Dermis microvascular lymphatic vessel endothelial cell (primary cell): ENCODE measurements at regions not wholly inside any gene's neighbourhood (a gene's known extent, or its start where the extent isn't known, plus 50 kb on each side); places are given as distances from the start of the nearest gene placed in this dataset.
"Not testable (repeated sequence)": the region's sequence is repeated elsewhere in the genome, so short reads cannot be mapped to it uniquely, and the experiment has no call there.

Experiments
- DNase-seq, 2 donors: peaks; one replicate each; pipeline versions ENCODE4 v3.0.0 to v3.0.0-alpha.2; 2010; ENCODE audit warnings: low read depth in 2 of 2

- DNase-seq = peak; percentile 53 to 99
Observed at GRCh38 chr9:110015759-110016158, 192.2 kb downstream of the C9orf152 start.

DNA sequence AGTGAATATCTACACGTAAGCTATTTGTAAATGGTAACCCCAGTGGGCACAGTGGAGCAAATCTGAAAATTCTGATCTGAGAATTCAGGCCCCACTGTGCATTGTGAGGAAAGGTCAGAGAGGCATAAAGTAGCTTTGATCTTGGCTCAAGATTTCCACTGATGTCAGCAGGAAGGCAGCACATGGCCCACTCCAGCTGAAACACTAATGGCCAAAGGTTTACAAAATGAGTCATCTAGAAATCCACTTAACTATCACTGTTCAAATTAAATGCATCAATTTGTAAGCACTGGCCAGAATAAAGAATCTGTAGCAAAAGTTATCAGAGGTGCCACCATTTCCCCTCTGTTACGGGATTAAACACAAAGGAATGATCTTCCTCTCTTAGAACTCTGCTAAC is 191.6 kb downstream of the C9orf152 start:
- peak; percentile 86 to 97 for DNase-seq

- DNase-seq = peak in 1 of 2 donors; percentile 32
Observed at GRCh38 chr9:110020216-110020615, 187.7 kb downstream of the C9orf152 start.

DNA sequence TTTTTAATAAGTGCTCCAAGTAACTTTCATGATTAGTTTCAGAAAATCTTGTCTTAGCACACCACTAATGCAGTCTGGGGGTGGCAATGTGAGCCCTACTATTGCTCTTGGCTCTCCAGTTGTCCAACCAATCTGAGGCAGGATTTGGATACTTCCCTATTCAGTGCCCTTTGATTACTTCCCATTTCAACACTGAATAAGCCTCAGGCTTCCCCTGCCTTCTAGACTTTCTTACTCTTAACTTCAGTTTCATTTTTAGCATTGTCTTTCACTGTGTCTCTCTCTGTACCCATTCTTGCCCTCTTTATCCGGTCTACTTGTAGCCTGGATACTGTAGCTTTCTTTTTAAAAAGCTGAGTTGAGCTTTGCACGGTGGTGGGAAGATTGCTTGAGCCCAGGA is 186.1 kb downstream of the C9orf152 start:
- no peak for DNase-seq

DNA sequence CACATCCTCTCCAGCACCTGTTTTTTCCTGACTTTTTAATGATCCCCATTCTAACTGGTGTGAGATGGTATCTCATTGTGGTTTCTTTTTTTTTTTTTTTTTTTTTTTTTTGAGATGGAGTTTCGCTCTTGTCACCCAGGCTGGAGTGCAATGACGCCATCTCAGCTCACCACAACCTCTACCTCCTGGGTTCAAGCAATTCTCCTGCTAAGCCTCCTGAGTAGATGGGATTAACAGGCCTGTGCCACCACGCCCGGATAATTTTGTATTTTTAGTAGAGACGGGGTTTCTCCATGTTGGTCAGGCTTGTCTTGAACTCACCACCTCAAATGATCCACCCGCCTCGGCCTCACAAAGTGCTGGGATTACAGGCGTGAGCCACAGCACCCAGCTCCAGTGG is 184.7 kb downstream of the C9orf152 start:
- not testable (repeated sequence) for DNase-seq

DNA sequence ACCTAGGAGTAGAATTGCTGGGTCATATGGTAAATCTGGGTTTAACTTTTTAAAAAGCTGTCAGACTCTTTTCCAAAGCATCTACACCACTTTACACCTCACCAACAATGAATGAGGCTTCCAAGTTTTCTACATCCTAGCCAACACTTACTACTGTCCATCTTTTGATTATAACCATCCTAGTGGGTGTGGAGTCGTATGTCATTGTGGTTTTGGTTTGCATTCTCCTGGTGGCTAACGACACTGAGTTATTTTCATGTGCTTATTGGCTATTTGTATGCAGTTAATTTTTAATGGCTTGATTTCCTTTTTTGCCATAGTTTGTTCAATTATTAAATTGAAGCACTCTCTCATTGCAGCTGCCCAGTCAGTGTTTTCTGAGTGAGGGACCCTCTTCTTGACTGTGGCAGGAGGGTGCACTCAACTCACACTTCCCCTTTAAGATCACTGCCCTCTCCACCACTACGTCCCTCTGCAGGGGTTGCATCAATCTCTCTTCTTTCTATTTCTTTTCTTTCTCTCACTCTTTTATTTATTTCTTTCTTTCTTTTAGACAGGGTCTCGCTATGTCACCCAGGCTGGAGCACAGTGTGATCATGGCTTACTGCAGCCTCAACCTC is 182.3 kb downstream of the C9orf152 start:
- no peak for DNase-seq

GRCh38 chr9:110027671-110028081 is 180.3 kb downstream of the C9orf152 start:
- peak; percentile 92 to 96 for DNase-seq

GRCh38 chr9:110028271-110028670 is 179.7 kb downstream of the C9orf152 start:
- peak in 1 of 2 donors; percentile 69 for DNase-seq

- no peak for DNase-seq
Observed at GRCh38 chr9:110028676-110029075, 179.3 kb downstream of the C9orf152 start.

GRCh38 chr9:110029429-110029955 is 178.5 kb downstream of the C9orf152 start:
- peak; percentile 90 to 94 for DNase-seq

- peak in 1 of 2 donors; percentile 54 for DNase-seq
Observed at GRCh38 chr9:110029956-110030480, 177.9 kb downstream of the C9orf152 start.

DNA sequence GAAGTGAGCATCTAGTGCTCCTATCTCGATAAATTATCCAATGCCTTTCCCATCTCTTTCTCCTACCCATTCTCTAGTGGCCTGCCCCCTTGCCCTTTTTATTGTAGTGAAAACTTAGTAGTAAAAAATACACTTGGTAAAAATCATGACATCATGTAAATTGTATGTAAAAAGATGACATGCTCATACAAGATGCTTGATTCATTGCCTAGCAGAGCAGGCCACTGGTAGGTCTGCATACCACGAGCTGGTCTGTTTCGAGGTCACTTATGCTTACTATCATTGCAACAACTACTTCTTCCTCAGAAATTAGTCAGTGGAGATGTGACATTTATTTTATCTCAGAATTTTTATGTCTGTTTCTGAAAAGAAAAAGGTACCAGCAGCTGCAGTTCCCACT is 177.3 kb downstream of the C9orf152 start:
- DNase-seq = peak in 1 of 2 donors; percentile 24

DNA sequence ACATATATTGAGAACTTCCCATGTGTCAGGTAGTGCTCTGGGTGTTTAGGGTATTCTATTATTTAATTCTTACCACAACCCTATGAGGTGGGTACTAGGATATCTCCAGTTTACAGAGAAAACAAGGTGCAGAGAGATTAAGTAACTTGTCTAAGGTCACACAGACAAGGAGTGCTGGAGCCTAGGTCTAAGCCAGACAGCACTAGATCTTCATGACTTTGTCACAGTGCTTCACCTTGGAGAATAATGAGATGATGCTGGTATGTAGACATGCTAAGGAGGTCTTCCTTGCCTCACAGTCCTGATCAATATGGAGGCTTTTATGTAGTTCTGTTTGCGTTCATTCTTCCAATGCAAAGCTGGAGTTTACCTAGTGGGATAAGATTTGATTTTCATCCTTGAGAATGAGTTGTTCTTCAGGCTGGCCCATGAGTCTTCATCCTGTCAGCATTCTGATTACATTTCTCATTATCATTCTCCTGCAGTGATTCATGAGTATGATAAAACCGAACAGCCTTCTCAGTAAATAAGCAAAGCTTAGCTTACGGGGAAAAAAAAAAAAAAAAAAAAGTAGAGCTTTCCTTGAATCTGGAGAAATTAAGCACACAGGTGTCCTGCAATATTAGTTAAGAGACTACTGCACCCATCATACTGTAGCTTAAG is 176.3 kb downstream of the C9orf152 start:
- DNase-seq = peak in 1 of 2 donors; percentile 79

- not testable (repeated sequence) for DNase-seq
Observed at GRCh38 chr9:110032532-110032931, 175.4 kb downstream of the C9orf152 start.

GRCh38 chr9:110033869-110034268 is 174.1 kb downstream of the C9orf152 start:
- no peak for DNase-seq

DNA sequence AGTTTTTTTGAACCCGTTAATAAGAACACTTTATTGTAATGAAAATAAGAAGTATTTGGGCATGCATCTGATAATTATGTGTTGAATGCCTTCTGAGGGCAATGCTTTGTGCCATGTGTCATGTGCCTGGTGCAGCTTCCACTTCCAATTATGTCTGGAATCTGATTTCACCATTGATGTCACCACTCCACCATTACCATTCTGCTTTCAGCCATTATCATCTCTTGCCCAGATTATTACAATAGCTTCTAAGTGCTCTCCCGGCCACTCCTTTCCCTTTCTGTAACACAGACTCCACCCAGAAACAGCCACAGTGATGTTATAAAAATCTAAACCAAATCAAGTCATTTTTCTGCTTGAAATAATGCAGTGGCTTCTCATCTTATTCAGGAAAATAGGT is 171.7 kb downstream of the C9orf152 start:
- DNase-seq = no peak

- peak in 1 of 2 donors; percentile 21 for DNase-seq
Observed at GRCh38 chr9:110040788-110041187, 167.2 kb downstream of the C9orf152 start.

DNA sequence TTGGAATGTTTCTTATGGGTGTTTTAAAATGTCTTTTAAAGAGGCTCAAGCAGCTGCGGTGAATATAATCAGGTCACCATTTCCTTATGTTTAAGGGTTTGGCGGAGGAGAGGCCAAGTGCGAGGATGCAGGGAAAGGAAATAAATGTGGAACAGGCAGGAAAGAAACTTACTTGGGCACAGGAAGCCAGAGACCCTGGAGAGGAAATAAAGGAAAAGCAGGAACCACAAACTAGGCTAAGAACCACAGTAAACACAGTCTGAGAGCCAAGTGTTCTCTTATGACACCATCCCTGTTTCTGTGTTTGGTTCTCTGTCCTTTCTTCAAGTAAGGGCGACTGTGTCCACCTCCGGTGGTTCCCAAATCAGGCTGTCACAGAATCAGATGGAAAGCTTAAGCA is 166.5 kb downstream of the C9orf152 start:
- DNase-seq = peak in 1 of 2 donors; percentile 52

DNA sequence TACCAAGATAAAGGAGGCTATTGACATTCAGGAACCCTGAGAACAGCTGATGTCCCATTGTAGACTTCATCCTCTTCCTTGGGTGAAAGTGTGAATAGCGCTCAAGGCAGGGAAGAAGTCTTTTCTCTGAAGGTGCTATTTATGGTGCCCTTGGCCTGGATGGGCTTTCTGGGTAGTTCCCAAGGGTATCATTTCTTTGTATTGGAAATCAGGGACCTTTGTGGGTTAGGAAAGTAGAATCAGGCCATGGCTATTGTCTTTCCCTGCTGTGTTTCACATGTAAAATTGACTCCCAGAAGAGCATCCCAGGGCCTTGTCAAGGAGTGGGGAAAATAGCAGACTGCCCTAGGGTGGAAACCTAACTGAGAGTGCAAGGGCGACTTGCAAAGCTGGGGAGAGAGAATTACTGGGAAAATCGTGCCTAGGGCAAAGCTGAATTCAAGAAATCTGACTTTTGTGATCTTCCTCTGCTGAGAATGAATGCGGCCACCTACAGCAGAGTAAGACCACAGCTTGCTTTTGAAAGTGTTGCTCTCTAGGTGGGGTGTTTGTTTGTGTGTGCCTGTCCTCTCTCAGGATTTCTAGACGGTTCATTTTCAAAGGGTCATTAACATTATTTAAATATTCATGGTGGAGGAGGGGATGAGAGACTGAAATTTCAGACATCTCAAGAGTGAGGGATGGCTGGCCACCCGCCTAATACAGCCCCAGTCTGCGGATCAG is 160.6 kb downstream of the C9orf152 start:
- no peak for DNase-seq

- DNase-seq = peak in 1 of 2 donors; percentile 42
Observed at GRCh38 chr9:110047955-110048402, 160.0 kb downstream of the C9orf152 start.

DNA sequence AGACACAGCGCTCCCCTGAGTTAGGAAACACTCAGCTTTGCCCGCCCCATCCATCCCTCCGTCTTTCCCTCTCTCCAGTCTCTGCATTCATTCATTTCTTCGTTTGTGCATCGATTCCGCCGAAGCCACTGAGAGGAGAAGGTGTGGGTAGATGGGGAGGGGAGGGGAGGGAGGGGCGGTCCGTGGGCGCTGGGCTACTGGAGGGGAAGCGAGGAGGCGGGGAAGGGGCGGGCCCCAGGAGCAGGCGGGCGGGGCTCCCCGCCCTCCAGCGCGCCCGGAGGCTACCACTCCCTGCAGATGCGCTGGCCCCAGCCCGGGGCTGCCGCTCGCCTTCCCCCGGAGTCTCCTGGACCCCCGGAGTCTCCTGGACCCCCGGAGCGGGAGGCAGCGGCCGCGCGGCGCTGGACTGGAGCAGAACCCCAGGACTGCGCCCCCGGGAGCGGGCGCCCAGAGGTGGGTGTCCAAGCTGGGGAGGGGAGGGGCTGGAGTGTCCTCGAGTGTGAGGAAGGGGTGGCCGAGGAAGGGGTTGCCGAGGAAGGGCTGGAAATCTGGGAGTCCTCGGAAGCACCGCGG is 159.5 kb downstream of the C9orf152 start:
- peak; percentile 56 to 92 for DNase-seq
